ENCODE measurements at regions not wholly inside any gene's neighbourhood (a gene's known extent, or its start where the extent isn't known, plus 50 kb on each side); places are given as distances from the start of the nearest gene placed in this dataset.
"Not testable (repeated sequence)": the region's sequence is repeated elsewhere in the genome, so short reads cannot be mapped to it uniquely, and the experiment has no call there.

DNA sequence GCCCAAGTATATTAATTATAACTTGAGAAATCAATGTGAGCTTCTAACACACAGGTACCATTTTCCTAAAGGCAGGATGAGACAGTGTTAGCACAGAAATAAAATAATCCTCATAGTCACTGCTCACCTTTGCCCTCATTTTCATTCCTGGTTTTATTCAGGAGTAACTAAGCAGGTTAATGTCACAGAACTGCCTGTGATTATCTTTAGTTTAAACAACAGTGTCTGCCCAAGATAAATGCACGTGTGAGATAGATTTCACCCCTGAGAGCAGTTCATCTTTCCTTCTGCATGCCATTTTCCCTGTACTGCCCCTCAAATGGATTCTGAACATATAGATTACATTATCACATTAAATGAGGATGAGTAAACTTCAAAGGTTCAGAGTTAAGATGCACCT is 250.7 kb downstream of the RMST start:
- DNase-seq (ENCODE audit: extremely low read depth, insufficient read length): no peak
- TF ChIP-seq, protein P1, sequence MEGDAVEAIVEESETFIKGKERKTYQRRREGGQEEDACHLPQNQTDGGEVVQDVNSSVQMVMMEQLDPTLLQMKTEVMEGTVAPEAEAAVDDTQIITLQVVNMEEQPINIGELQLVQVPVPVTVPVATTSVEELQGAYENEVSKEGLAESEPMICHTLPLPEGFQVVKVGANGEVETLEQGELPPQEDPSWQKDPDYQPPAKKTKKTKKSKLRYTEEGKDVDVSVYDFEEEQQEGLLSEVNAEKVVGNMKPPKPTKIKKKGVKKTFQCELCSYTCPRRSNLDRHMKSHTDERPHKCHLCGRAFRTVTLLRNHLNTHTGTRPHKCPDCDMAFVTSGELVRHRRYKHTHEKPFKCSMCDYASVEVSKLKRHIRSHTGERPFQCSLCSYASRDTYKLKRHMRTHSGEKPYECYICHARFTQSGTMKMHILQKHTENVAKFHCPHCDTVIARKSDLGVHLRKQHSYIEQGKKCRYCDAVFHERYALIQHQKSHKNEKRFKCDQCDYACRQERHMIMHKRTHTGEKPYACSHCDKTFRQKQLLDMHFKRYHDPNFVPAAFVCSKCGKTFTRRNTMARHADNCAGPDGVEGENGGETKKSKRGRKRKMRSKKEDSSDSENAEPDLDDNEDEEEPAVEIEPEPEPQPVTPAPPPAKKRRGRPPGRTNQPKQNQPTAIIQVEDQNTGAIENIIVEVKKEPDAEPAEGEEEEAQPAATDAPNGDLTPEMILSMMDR (IDR thresholded peaks at IDR 0.05; ENCODE audit: insufficient read depth, low read length, poor library complexity, severe bottlenecking): no peak
- H3K36me3 ChIP-seq (ENCODE audit: control insufficient read depth, insufficient read depth, low read length): no peaks in the 10 kb centered on the region

DNA sequence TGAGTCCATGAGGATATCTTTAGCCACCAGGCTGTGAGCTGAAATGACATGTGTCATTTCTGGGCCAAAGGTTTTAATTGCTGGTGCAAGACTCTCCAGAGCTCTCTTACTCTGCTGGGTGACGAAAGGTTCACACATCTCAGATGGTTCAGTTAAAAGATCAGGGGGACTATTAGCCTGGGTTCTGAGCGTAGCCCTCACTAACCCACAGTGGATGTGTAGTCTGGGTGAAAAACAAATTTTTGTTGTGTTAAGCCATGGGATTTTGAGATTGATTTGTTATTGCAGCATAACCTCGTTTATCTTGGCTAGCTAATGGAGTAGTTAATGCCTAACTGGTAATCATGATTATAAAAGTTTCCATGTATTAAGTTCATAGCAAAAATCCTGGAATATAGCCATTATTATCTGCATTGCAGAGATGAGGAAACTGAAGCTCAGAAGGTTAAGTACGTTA is 251.5 kb downstream of the RMST start:
- no peaks in the 10 kb centered on the region for H3K36me3 ChIP-seq (ENCODE audit: control insufficient read depth, insufficient read depth, low read length)
- no peaks in the 10 kb centered on the region for H3K27me3 ChIP-seq (replicated peaks; ENCODE audit: control insufficient read depth, insufficient read depth, low read length)
- TF ChIP-seq, protein P1 (IDR thresholded peaks at IDR 0.05; ENCODE audit: insufficient read depth, low read length, poor library complexity, severe bottlenecking): no peak
- no peak for DNase-seq (ENCODE audit: extremely low read depth, insufficient read length)
- H3K4me3 ChIP-seq (replicated peaks; ENCODE audit: low read depth, low read length): no peak overlapping the region

More for the DNA sequence above, 250.7 kb downstream of the RMST start:
- Histone ChIP-seq H3K4me3 (replicated peaks; ENCODE audit: low read depth, low read length) (no peak overlapping the region), H3K27me3 (replicated peaks; ENCODE audit: control insufficient read depth, insufficient read depth, low read length) (no peaks in the 10 kb centered on the region)

DNA sequence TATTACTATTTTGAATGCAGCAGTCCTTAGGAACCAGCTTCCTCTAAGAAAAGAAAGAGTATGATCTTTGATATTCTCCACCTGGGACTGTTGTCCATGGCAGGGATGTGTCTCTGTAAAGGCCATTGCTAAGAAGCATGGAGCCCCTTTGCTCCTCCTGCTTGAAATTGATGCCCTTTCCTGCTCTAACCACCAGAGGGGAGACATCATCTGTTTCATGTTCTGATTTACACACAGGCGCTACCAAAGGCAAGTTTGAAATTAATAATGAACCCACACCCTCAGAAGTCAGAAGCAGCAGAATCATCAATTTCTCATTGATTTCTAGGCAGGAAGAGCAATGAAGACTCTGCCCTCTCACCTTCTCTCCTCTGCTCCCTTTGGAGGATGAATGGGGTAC is 253.8 kb downstream of the RMST start:
- H3K36me3 ChIP-seq (ENCODE audit: control insufficient read depth, insufficient read depth, low read length): no peaks in the 10 kb centered on the region
- no peak for DNase-seq (ENCODE audit: extremely low read depth, insufficient read length)

DNA sequence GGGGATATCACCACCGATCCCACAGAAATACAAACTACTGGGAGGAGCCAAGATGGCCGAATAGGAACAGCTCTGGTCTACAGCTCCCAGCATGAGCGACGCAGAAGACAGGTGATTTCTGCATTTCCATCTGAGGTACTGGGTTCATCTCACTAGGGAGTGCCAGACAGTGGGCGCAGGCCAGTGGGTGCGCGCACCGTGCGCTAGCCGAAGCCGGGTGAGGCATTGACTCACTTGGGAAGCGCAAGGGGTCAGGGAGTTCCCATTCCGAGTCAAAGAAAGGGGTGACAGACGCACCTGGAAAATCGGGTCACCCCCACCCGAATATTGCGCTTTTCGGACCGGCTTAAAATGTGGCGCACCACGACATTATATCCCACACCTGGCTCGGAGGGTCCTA is 261.2 kb downstream of the RMST start:
- not testable (repeated sequence) for H3K36me3 ChIP-seq (ENCODE audit: control insufficient read depth, insufficient read depth, low read length); H3K4me3 ChIP-seq (replicated peaks; ENCODE audit: low read depth, low read length); DNase-seq (ENCODE audit: extremely low read depth, insufficient read length); H3K27me3 ChIP-seq (replicated peaks; ENCODE audit: control insufficient read depth, insufficient read depth, low read length)

More for the DNA sequence above, 253.8 kb downstream of the RMST start:
- TF ChIP-seq, protein P1 (IDR thresholded peaks at IDR 0.05; ENCODE audit: insufficient read depth, low read length, poor library complexity, severe bottlenecking): peak; percentile 60
- Histone ChIP-seq H3K27me3 (replicated peaks; ENCODE audit: control insufficient read depth, insufficient read depth, low read length) (no peaks in the 10 kb centered on the region), H3K4me3 (replicated peaks; ENCODE audit: low read depth, low read length) (no peak overlapping the region)

DNA sequence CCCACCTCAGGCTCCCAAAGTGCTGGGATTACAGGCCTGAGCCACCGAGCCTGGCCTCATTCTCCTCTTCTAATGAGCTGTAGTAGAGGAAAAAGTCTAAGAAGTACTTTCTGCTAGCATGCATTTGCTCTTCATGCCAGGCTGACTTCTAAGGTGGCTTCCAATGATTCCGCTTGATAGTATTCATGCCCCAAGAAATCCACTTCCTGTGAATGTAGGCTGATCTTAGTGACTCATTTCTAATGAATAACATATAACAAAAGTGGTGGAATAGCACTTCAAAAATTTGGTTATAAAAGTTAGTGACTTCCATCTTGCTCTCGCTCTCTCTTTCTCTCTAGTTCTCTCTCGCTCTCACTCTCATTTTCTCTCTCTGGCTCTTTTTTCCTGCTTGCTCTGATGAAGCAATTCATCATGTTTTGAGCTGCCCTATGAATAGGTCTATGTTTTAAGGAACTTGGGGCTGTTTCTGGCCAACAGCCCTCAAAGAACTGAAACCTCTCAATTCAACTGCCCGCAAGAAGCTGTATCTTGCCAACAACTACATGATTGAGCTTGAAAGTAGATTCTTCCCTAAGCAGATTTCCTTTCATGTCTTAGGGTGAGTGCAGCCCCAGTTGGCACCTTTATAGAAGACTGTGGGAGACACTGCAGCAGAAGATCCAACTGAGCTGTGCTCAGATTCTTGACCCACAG is 282.9 kb downstream of the RMST start:
- Histone ChIP-seq H3K4me3 (replicated peaks; ENCODE audit: low read depth, low read length) (no peak overlapping the region), H3K27me3 (replicated peaks; ENCODE audit: control insufficient read depth, insufficient read depth, low read length) (no peaks in the 10 kb centered on the region), H3K36me3 (ENCODE audit: control insufficient read depth, insufficient read depth, low read length) (no peaks in the 10 kb centered on the region)
- TF ChIP-seq, protein P1 (IDR thresholded peaks at IDR 0.05; ENCODE audit: insufficient read depth, low read length, poor library complexity, severe bottlenecking): no peak
- DNase-seq (ENCODE audit: extremely low read depth, insufficient read length): no peak

DNA sequence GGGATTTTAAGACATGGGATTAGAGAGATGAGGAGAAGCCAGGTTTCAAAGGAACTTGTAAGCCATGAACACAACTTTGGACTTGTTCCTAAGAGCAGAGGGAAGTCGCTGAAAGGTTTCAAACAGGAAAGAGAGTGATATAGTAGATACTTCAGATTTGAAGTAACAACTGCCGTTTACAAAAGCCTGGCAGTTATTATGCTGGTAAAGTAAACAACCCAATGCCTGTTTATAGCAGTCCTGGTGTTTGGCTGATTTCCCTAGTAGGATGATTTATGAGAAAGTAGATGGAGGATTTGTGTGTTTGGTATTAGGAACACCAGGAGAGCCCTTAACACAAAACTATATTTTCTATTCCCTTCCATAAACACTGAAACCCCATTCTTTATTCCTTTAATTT is 285.7 kb downstream of the RMST start:
- no peak overlapping the region for H3K4me3 ChIP-seq (replicated peaks; ENCODE audit: low read depth, low read length)
- H3K36me3 ChIP-seq (ENCODE audit: control insufficient read depth, insufficient read depth, low read length): no peaks in the 10 kb centered on the region
- no peaks in the 10 kb centered on the region for H3K27me3 ChIP-seq (replicated peaks; ENCODE audit: control insufficient read depth, insufficient read depth, low read length)
- DNase-seq (ENCODE audit: extremely low read depth, insufficient read length): no peak
- TF ChIP-seq, protein P1 (IDR thresholded peaks at IDR 0.05; ENCODE audit: insufficient read depth, low read length, poor library complexity, severe bottlenecking): no peak
